Lower leg skin (tissue), 4 donors: ENCODE measurements at regions not wholly inside any gene's neighbourhood (a gene's known extent, or its start where the extent isn't known, plus 50 kb on each side); places are given as distances from the start of the nearest gene placed in this dataset.

Experiments
- DNase-seq, 2 donors: peaks; one replicate each; pipeline ENCODE4 v3.0.0-alpha.2; 2019; ENCODE audit warnings: low spot score in 2 of 2
- H3K4me3 ChIP-seq: fragments of 200-600 bp; sonication (generic); 2 replicates; pipeline ENCODE4 v1.5.1; 2017; ENCODE audit warnings: mild to moderate bottlenecking, low read depth; ENCODE audit not compliant: poor library complexity, severe bottlenecking
- CTCF ChIP-seq, 3 donors: fragments of 450-650 bp; IDR thresholded peaks; one replicate each; pipeline ENCODE4 v1.5.1; 2016; ENCODE audit warnings: antibody characterized with exemption in 3 of 3, mild to moderate bottlenecking in 3 of 3, moderate library complexity in 2 of 3
- POLR2A ChIP-seq, 2 donors: fragments of 450-650 bp; IDR thresholded peaks; one replicate each; pipeline ENCODE4 v1.6.1; 2016 to 2017; ENCODE audit warnings: antibody characterized with exemption in 2 of 2, mild to moderate bottlenecking in 1 of 2, moderate library complexity in 1 of 2
- WGBS, 2 donors: methylation state at CpG; one replicate each; pipeline ENCODE4 v1.1.5; 2018; 5-methylcytosine and 5-hydroxymethylcytosine counted together
- intact Hi-C: fragments of 100-400 bp; cut with DNase I; formaldehyde crosslinking; loops from one replicate; pipeline ENCODE4 v1.15.0; 2023; ENCODE audit warnings: low total_unique reads

- TF ChIP-seq CTCF (IDR thresholded peaks at IDR 0.05) (no peak), POLR2A (IDR thresholded peaks at IDR 0.05) (no peak)
- DNase-seq = no peak
- 92 to 98% methylated on average over 1 of the region's 1 CpG for WGBS, 2 donors
These were observed 195.3 kb upstream of the TCF21 start for GRCh38 chr6:133693565-133693964.

DNA sequence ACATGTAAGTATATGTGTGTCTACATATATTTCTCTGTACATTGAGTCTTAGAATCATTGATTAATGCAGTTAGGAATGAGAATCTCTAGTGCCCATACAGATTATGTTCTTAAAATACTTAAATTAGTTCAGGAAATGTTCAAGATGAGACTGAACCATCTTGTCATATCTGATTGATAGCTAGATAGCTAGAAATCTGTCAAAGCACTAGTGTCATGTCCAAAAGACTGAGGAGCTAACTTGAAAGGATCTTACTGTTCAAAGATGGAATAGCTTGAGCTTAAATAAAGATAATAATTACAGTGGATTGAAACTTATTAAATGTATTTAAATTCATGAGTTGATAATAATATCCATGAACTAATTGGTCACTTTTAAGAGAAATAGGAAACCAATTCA, 191.7 kb upstream of the TCF21 start:
- H3K4me3 ChIP-seq = no peak overlapping the region
- intact Hi-C loops = no loop called here
- DNase-seq = no peak
- TF ChIP-seq CTCF (IDR thresholded peaks at IDR 0.05) = no peak
- no peak for TF ChIP-seq POLR2A (IDR thresholded peaks at IDR 0.05)

More at GRCh38 chr6:133693565-133693964, 195.3 kb upstream of the TCF21 start:
- no peak overlapping the region for H3K4me3 ChIP-seq
- intact Hi-C loops = no loop called here

DNA sequence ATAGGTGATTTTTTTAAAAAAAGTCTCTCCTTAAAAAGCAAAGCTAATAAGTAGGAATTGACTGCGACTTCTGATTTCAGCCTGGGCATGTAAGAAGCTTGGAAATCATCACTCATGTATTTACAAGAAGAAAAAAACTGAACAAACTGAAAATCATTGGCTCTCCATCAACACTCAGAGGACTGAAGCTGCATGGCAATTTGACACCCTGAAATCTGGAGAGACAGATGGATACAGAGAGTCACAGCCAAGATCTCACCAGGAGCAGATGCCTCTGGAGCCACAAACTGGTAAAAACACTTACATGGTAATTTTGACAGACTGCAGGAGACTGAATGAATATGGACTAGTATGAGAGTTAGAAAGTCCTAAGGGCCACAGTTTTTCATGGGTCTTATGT, 191.2 kb upstream of the TCF21 start:
- WGBS, 2 donors = 38 to 43% methylated on average over 1 of the region's 1 CpG
- TF ChIP-seq CTCF (IDR thresholded peaks at IDR 0.05) (no peak), POLR2A (IDR thresholded peaks at IDR 0.05) (no peak)
- no peak overlapping the region for H3K4me3 ChIP-seq
- intact Hi-C loops = no loop called here
- no peak for DNase-seq

DNA sequence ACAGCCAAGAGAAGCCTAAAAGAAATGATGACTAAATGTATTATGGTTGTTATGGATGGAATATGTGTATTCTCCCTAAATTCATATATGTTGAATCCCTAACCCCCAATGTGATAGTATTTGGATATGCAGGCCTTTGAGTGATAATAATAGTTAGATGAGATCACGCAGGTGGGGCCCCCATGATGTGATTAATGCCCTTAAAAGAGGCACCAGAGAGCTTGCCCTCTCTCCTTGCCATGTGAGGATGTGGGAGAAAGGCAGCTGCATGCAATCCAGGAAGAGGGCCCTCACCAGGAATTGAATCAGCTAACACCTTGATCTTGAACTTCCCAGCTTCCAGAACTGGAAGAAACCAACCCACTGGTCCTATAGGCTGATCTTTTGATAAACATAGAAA, 190.6 kb upstream of the TCF21 start:
- TF ChIP-seq CTCF (IDR thresholded peaks at IDR 0.05) (no peak), POLR2A (IDR thresholded peaks at IDR 0.05) (no peak)
- 88 to 96% methylated on average over 1 of the region's 1 CpG for WGBS, 2 donors
- intact Hi-C loops = no loop called here
- no peak overlapping the region for H3K4me3 ChIP-seq
- no peak for DNase-seq

DNA sequence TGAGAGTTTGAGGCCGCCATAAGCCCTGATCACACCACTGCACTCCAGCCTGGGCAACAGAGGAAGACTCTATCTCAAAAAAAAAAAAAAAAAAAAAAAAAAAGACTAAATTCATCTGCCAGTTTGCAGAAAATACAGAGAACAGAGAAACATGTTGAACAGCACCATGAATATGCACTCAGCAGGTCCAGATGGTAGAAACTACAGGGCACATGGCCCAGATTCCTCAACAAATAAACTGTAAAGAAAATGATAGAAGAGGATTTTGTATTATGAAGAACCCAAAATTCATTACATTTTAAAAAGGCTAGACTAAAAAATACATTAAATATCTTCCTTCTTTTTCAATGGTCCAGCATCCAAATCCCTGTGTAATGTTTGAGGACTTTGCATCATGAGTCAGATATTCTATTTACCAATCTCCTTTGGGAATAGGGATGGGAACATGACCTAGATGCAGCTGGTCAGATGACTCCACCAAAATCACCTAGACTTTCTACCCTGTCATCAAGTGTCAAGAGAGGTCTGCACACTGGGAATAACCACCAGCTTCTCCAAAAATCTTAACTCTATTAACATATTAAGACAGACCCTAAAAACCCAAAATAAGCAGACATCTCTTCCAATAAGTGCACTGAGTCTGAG, 189.1 kb upstream of the TCF21 start:
- intact Hi-C loops = no loop called here
- no peak for DNase-seq
- TF ChIP-seq CTCF (IDR thresholded peaks at IDR 0.05) (no peak), POLR2A (IDR thresholded peaks at IDR 0.05) (no peak)
- 80 to 100% methylated on average over 1 of the region's 1 CpG for WGBS, 2 donors
- H3K4me3 ChIP-seq = no peak overlapping the region
